ENCODE measurements at regions not wholly inside any gene's neighbourhood (a gene's known extent, or its start where the extent isn't known, plus 50 kb on each side); places are given as distances from the start of the nearest gene placed in this dataset.

DNA sequence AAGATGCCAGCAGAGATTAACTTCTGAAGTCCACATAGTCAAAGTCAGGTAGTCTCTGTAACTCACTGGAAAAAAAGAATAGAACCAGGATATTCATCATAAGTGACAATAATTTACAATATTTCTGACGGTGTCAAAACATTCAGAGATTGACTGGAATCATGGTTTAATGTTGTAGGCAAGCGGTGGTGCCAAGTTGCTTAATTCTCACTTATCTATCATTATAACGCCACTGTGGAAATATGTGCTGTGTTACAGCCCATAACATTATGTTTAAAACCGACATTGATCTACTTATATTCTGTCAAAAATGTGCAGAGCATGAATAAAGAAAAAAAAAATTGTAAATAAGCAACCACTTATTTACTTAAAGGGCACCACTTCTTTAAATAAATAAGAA is 801.7 kb downstream of the DIPK2A start:
- H3K36me3 ChIP-seq (ENCODE audit: control insufficient read depth, insufficient read depth, low read length) = no peaks in the 10 kb centered on the region
- no peak overlapping the region for H3K27ac ChIP-seq (ENCODE audit: insufficient read depth, low read depth, low read length, poor library complexity, severe bottlenecking)
- H3K4me1 ChIP-seq (ENCODE audit: control insufficient read depth, insufficient read depth, low read length) = no peaks in the 10 kb centered on the region
- 91 to 100% methylated on average over 1 to 4 of the region's 4 CpGs for WGBS, 2 experiments
- no peaks in the 10 kb centered on the region for H3K27me3 ChIP-seq (ENCODE audit: control insufficient read depth, insufficient read depth, low read length, poor library complexity, severe bottlenecking)
- H3K9me3 ChIP-seq (ENCODE audit: control insufficient read depth, low read length) = no peaks in the 10 kb centered on the region
- no peak overlapping the region for H3K4me3 ChIP-seq (ENCODE audit: insufficient read depth, low read depth, low read length)

DNA sequence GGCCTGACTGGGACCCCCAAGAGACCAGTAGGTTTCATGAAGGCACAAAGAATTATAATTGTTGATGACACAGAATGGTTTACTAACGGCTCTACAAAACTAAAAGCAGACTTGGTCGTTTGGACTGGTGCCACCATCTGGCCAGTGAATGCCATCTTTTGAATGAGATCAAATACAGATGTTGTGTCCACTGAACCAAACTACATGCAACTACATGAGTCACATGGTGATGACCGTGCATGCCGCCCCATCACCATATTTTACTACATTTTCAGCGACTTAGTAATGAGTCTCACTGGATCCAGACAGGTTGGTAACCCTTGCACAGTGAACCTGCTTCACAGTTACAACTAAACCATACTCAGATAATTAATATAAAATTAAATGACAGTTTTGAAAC is 803.3 kb downstream of the DIPK2A start:
- Histone ChIP-seq H3K36me3 (ENCODE audit: control insufficient read depth, insufficient read depth, low read length) (no peaks in the 10 kb centered on the region), H3K4me3 (ENCODE audit: insufficient read depth, low read depth, low read length) (no peak overlapping the region), H3K9me3 (ENCODE audit: control insufficient read depth, low read length) (no peaks in the 10 kb centered on the region), H3K4me1 (ENCODE audit: control insufficient read depth, insufficient read depth, low read length) (no peaks in the 10 kb centered on the region), H3K27ac (ENCODE audit: insufficient read depth, low read depth, low read length, poor library complexity, severe bottlenecking) (no peak overlapping the region), H3K27me3 (ENCODE audit: control insufficient read depth, insufficient read depth, low read length, poor library complexity, severe bottlenecking) (no peaks in the 10 kb centered on the region)
- WGBS, 2 experiments = 93 to 95% methylated on average over 5 of the region's 5 CpGs

DNA sequence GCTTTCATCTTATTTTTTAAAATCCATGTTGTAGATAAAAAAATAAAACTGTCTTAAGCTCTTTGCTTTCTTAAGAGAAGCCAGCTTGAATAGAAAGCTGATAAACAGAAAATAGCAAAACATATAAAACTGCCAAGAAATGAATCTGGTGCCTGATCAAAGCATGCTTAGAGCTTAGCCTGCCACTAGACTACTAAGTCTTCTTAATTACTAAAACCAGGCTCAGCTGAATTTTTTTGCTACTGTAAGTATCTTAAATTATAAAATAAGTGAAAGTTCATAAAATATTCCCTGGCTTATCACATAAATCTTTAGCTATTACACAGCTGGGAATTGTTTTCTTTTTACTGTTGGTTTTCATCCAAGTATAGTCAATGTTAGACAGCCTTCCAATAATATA is 803.9 kb downstream of the DIPK2A start:
- H3K9me3 ChIP-seq (ENCODE audit: control insufficient read depth, low read length) = no peaks in the 10 kb centered on the region
- no peak overlapping the region for H3K27ac ChIP-seq (ENCODE audit: insufficient read depth, low read depth, low read length, poor library complexity, severe bottlenecking)
- H3K4me3 ChIP-seq (ENCODE audit: insufficient read depth, low read depth, low read length) = no peak overlapping the region
- no peaks in the 10 kb centered on the region for H3K27me3 ChIP-seq (ENCODE audit: control insufficient read depth, insufficient read depth, low read length, poor library complexity, severe bottlenecking)
- no peaks in the 10 kb centered on the region for H3K36me3 ChIP-seq (ENCODE audit: control insufficient read depth, insufficient read depth, low read length)
- H3K4me1 ChIP-seq (ENCODE audit: control insufficient read depth, insufficient read depth, low read length) = no peaks in the 10 kb centered on the region

DNA sequence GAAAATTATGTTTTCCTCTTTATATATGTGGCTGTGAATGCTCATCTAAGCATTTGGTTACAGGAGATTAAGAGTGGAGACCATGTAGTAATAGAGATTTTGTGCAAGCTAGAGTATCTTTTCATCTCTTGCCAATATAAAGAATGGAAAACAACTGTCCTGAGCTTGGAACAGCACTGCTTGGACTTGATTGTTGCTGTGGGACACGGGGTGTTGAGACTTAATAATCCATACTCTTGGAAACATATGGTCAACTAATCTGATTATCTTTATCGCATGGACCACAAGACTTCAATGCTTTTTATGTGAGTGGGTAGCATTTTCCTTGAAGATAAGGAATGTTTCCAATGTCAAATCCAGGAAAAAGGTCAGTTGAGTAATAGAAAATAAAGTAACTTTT is 806.3 kb downstream of the DIPK2A start:
- Histone ChIP-seq H3K27me3 (ENCODE audit: control insufficient read depth, insufficient read depth, low read length, poor library complexity, severe bottlenecking) (no peaks in the 10 kb centered on the region), H3K9me3 (ENCODE audit: control insufficient read depth, low read length) (no peaks in the 10 kb centered on the region), H3K36me3 (ENCODE audit: control insufficient read depth, insufficient read depth, low read length) (no peaks in the 10 kb centered on the region), H3K4me3 (ENCODE audit: insufficient read depth, low read depth, low read length) (no peak overlapping the region), H3K4me1 (ENCODE audit: control insufficient read depth, insufficient read depth, low read length) (no peaks in the 10 kb centered on the region), H3K27ac (ENCODE audit: insufficient read depth, low read depth, low read length, poor library complexity, severe bottlenecking) (no peak overlapping the region)
- WGBS, 2 experiments = 100% methylated on average over 1 to 2 of the region's 2 CpGs

DNA sequence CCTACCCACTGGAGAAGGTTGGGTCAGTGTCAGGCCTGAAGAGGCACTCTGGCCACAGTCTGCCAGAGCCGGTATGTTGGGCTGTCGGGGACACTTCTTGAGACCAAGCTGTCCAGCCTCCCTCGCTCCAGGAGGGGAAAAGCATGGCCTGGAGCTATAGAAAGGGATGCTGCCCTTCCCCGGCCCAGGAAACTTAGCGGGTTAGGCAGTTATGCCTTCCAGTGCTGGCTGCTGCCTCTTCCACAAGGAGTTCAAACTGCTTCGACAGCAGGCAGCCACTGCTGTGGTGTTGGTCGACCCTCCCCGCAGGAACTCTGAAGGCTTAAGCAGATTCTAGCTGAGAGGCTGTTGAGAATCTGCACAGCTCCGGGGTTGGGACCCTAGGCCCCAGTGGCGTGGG is 819.4 kb downstream of the DIPK2A start:
- WGBS, 2 experiments = 93 to 94% methylated on average over 10 of the region's 10 CpGs
- H3K27me3 ChIP-seq (ENCODE audit: control insufficient read depth, insufficient read depth, low read length, poor library complexity, severe bottlenecking) = no peaks in the 10 kb centered on the region

DNA sequence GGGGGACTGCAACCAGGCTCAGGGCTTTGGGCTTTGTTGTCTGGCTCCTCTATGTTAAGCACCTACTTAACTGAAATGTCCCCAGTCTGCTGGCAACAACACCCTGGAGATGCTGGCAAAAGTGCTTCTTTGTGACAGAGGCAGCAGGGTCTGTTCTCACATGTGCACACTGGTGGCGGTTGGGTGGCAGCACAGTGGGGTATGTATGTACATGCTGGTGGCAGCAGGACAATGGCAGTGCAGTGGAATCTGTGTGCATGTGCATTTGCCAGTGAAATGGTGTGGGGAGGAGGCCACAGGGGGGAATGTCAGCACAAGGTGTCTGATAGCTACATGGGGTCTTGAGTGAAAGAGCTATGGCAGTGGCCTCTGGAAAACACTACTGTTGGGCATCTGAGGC is 830.3 kb downstream of the DIPK2A start:
- Histone ChIP-seq H3K36me3 (ENCODE audit: control insufficient read depth, insufficient read depth, low read length) (no peaks in the 10 kb centered on the region), H3K4me3 (ENCODE audit: insufficient read depth, low read depth, low read length) (no peak overlapping the region), H3K4me1 (ENCODE audit: control insufficient read depth, insufficient read depth, low read length) (no peaks in the 10 kb centered on the region), H3K27me3 (ENCODE audit: control insufficient read depth, insufficient read depth, low read length, poor library complexity, severe bottlenecking) (no peaks in the 10 kb centered on the region), H3K9me3 (ENCODE audit: control insufficient read depth, low read length) (no peaks in the 10 kb centered on the region), H3K27ac (ENCODE audit: insufficient read depth, low read depth, low read length, poor library complexity, severe bottlenecking) (no peak overlapping the region)
- WGBS, 2 experiments = 98 to 100% methylated on average over 1 of the region's 1 CpG

More for the DNA sequence above, 819.4 kb downstream of the DIPK2A start:
- H3K27ac ChIP-seq (ENCODE audit: insufficient read depth, low read depth, low read length, poor library complexity, severe bottlenecking) = no peak overlapping the region
- H3K4me1 ChIP-seq (ENCODE audit: control insufficient read depth, insufficient read depth, low read length) = no peaks in the 10 kb centered on the region
- no peaks in the 10 kb centered on the region for H3K36me3 ChIP-seq (ENCODE audit: control insufficient read depth, insufficient read depth, low read length)
- H3K9me3 ChIP-seq (ENCODE audit: control insufficient read depth, low read length) = no peaks in the 10 kb centered on the region
- H3K4me3 ChIP-seq (ENCODE audit: insufficient read depth, low read depth, low read length) = no peak overlapping the region

DNA sequence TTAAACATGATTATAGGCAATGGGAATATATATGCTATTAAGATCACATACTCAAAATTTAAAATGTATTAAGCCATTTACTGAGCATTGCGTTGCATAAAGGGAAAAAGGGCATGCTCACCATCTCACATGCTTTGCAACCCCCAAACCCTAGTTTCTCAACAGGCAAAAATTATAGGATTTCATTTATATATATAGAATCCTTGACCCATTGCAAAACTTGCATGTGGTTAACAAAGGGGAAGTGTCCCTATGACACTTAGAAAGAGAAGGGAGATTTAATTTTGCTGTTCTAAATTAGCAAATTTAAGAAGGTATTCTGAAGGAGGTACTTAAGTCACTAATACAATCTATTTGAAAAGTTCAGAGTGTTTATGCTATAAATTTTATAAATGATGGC is 837.8 kb downstream of the DIPK2A start:
- Histone ChIP-seq H3K9me3 (ENCODE audit: control insufficient read depth, low read length) (no peaks in the 10 kb centered on the region), H3K27ac (ENCODE audit: insufficient read depth, low read depth, low read length, poor library complexity, severe bottlenecking) (no peak overlapping the region), H3K36me3 (ENCODE audit: control insufficient read depth, insufficient read depth, low read length) (no peaks in the 10 kb centered on the region), H3K27me3 (ENCODE audit: control insufficient read depth, insufficient read depth, low read length, poor library complexity, severe bottlenecking) (no peaks in the 10 kb centered on the region), H3K4me3 (ENCODE audit: insufficient read depth, low read depth, low read length) (no peak overlapping the region), H3K4me1 (ENCODE audit: control insufficient read depth, insufficient read depth, low read length) (no peaks in the 10 kb centered on the region)
- WGBS, 2 experiments = 80% methylated on average over 1 of the region's 1 CpG; no CpG with 5 or more reads in 1 of the 2 experiments

DNA sequence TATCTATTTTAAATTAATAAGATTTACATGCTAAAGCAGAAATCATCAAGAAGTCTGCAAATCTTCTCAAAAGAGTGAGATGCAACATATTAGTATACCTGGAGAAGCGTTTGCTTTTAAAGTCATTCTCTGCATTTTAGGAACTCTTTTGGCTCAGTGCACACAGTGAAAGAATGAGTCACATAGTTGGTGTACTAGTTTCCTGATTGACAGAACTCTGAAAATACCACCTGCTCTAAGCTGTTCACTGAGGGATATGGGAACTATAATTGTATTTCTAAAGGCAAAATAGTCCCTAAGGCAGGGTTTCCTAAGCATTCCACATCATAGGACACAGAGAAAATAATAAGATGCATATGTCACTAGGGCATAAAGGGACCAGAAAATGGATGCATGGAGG is 838.5 kb downstream of the DIPK2A start:
- Histone ChIP-seq H3K4me1 (ENCODE audit: control insufficient read depth, insufficient read depth, low read length) (no peaks in the 10 kb centered on the region), H3K9me3 (ENCODE audit: control insufficient read depth, low read length) (no peaks in the 10 kb centered on the region), H3K27me3 (ENCODE audit: control insufficient read depth, insufficient read depth, low read length, poor library complexity, severe bottlenecking) (no peaks in the 10 kb centered on the region), H3K36me3 (ENCODE audit: control insufficient read depth, insufficient read depth, low read length) (no peaks in the 10 kb centered on the region), H3K4me3 (ENCODE audit: insufficient read depth, low read depth, low read length) (no peak overlapping the region), H3K27ac (ENCODE audit: insufficient read depth, low read depth, low read length, poor library complexity, severe bottlenecking) (no peak overlapping the region)
- WGBS, 2 experiments = 93 to 96% methylated on average over 1 of the region's 1 CpG

DNA sequence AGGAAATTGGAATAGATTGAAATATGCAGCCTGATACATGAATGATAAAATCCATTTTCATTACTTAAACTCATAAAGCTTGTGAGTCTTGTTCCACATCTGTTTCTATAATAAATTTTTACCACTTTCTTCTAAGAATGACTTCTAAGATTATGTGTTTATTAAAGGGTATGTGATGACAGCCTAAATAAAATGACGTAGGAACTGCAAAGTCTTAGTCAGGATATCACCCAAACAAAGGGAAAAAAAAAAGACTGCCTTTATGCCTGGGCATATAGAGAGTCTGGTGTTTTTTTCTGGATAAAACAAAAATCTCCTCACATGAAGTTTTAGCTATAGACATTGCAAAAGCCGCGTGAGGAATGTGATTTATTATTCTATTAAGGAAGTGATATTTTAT is 844.0 kb downstream of the DIPK2A start:
- Histone ChIP-seq H3K4me1 (ENCODE audit: control insufficient read depth, insufficient read depth, low read length) (peaks cover 5% of the 10 kb centered on the region), H3K27me3 (ENCODE audit: control insufficient read depth, insufficient read depth, low read length, poor library complexity, severe bottlenecking) (no peaks in the 10 kb centered on the region), H3K9me3 (ENCODE audit: control insufficient read depth, low read length) (no peaks in the 10 kb centered on the region), H3K4me3 (ENCODE audit: insufficient read depth, low read depth, low read length) (no peak overlapping the region), H3K36me3 (ENCODE audit: control insufficient read depth, insufficient read depth, low read length) (no peaks in the 10 kb centered on the region), H3K27ac (ENCODE audit: insufficient read depth, low read depth, low read length, poor library complexity, severe bottlenecking) (no peak overlapping the region)
- 73 to 93% methylated on average over 1 to 3 of the region's 3 CpGs for WGBS, 2 experiments

DNA sequence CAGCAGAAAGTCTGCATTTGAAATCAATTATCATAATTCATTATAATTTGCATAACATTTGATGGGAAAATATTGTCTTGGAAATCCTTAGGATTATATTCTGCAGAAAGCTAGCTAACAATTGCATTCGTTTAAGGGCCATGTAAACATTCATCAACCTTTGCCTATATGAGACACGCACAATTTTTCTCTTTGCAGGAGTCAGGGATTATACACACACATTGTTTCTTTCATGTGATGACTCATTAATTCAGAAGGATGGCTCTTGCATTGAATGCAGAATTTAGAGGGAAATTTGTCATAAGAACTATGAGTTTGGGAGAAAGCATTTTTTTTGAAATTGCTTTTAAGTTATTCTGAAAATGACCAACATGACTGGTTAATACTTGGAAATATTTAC is 844.7 kb downstream of the DIPK2A start:
- no peaks in the 10 kb centered on the region for H3K9me3 ChIP-seq (ENCODE audit: control insufficient read depth, low read length)
- H3K4me3 ChIP-seq (ENCODE audit: insufficient read depth, low read depth, low read length) = no peak overlapping the region
- H3K36me3 ChIP-seq (ENCODE audit: control insufficient read depth, insufficient read depth, low read length) = no peaks in the 10 kb centered on the region
- no peak overlapping the region for H3K27ac ChIP-seq (ENCODE audit: insufficient read depth, low read depth, low read length, poor library complexity, severe bottlenecking)
- 93 to 96% methylated on average over 2 of the region's 2 CpGs for WGBS, 2 experiments
- H3K27me3 ChIP-seq (ENCODE audit: control insufficient read depth, insufficient read depth, low read length, poor library complexity, severe bottlenecking) = no peaks in the 10 kb centered on the region
- H3K4me1 ChIP-seq (ENCODE audit: control insufficient read depth, insufficient read depth, low read length) = peaks cover 5% of the 10 kb centered on the region

DNA sequence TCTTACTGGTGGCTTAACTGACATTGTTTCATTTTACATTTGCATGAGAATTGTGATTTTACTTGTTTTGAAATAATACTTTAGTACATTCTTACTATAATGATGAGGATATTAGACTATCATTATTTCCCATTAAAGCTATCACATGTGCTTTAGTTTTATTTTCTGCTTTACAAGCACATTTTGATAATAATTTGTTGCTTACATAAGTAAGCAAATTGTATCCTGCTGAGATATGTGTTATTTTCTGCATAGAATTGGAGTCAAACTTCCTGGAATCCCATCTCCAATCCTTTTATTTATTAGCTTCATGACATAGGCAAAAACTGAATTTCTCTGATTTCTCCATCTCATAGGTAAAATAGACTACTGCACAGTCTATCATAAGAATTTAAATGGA is 847.4 kb downstream of the DIPK2A start:
- Histone ChIP-seq H3K27me3 (ENCODE audit: control insufficient read depth, insufficient read depth, low read length, poor library complexity, severe bottlenecking) (no peaks in the 10 kb centered on the region), H3K27ac (ENCODE audit: insufficient read depth, low read depth, low read length, poor library complexity, severe bottlenecking) (no peak overlapping the region), H3K4me3 (ENCODE audit: insufficient read depth, low read depth, low read length) (no peak overlapping the region), H3K9me3 (ENCODE audit: control insufficient read depth, low read length) (no peaks in the 10 kb centered on the region), H3K36me3 (ENCODE audit: control insufficient read depth, insufficient read depth, low read length) (no peaks in the 10 kb centered on the region), H3K4me1 (ENCODE audit: control insufficient read depth, insufficient read depth, low read length) (peaks cover 5% of the 10 kb centered on the region)

All from ectodermal cell (in vitro differentiated cells).